GM23338 (cell line): ENCODE measurements at regions not wholly inside any gene's neighbourhood (a gene's known extent, or its start where the extent isn't known, plus 50 kb on each side); places are given as distances from the start of the nearest gene placed in this dataset.

Experiments
- ATAC-seq: fragments of 200-7000 bp; cut with Tn5 transposase; 3 replicates; pipeline ENCODE4 v1.9.1; 2020
- DNase-seq: peaks from one replicate; pipeline ENCODE4 v3.0.0-alpha.2; 2015; ENCODE audit warnings: low spot score
- H2AFZ ChIP-seq: fragments of 200-600 bp; sonication (generic); 2 replicates; pipeline ENCODE4 v1.8.0; 2016; ENCODE audit warnings: antibody characterized with exemption, mild to moderate bottlenecking, moderate library complexity
- H3F3A ChIP-seq: fragments of 200-600 bp; sonication (generic); replicated peaks from 2 replicates; pipeline ENCODE4 v1.8.0; 2017; ENCODE audit warnings: antibody characterized with exemption, mixed run types, low read depth
- H3K27ac ChIP-seq: fragments of 200-600 bp; sonication (generic); 2 replicates; pipeline ENCODE4 v1.6.1; 2016; ENCODE audit warnings: low read depth
- H3K27me3 ChIP-seq: fragments of 200-600 bp; sonication (generic); 2 replicates; pipeline ENCODE4 v1.8.0; 2016; ENCODE audit warnings: mild to moderate bottlenecking, mixed run types, moderate library complexity; ENCODE audit not compliant: insufficient read depth
- H3K36me3 ChIP-seq: fragments of 200-600 bp; sonication (generic); 2 replicates; pipeline ENCODE4 v1.8.0; 2016; ENCODE audit warnings: mild to moderate bottlenecking; ENCODE audit not compliant: insufficient read depth
- H3K4me1 ChIP-seq: fragments of 200-600 bp; sonication (generic); 2 replicates; pipeline ENCODE4 v1.8.0; 2016; ENCODE audit warnings: mild to moderate bottlenecking, moderate library complexity; ENCODE audit not compliant: insufficient read depth
- H3K4me2 ChIP-seq: fragments of 200-600 bp; sonication (generic); 2 replicates; pipeline ENCODE4 v1.7.1; 2017; ENCODE audit warnings: mixed run types
- H3K4me3 ChIP-seq: fragments of 200-600 bp; sonication (generic); 2 replicates; pipeline ENCODE4 v1.6.1; 2016; ENCODE audit warnings: mixed run types
- H3K79me2 ChIP-seq: fragments of 200-600 bp; sonication (generic); replicated peaks from 2 replicates; pipeline ENCODE4 v1.8.0; 2017; ENCODE audit warnings: mild to moderate bottlenecking; ENCODE audit not compliant: insufficient read depth
- H3K9me2 ChIP-seq: fragments of 200-600 bp; sonication (generic); 2 replicates; pipeline ENCODE4 v1.8.0; 2017; ENCODE audit not compliant: insufficient read depth
- H4K20me1 ChIP-seq: fragments of 200-600 bp; sonication (generic); replicated peaks from 2 replicates; pipeline ENCODE4 v1.8.0; 2017; ENCODE audit warnings: mild to moderate bottlenecking; ENCODE audit not compliant: insufficient read depth
- H3K27ac Mint-ChIP-seq: 2 replicates; pipeline ENCODE4 v1.8.0; 2020; ENCODE audit warnings: inconsistent platforms, mild to moderate bottlenecking, moderate library complexity, mixed read lengths
- H3K27me3 Mint-ChIP-seq: 3 replicates; pipeline ENCODE4 v1.8.0; 2022; ENCODE audit warnings: low read depth, mild to moderate bottlenecking, moderate library complexity, mixed read lengths, inconsistent platforms; ENCODE audit not compliant: insufficient read depth, poor library complexity
- H3K36me3 Mint-ChIP-seq: 3 replicates; pipeline ENCODE4 v1.8.0; 2021; ENCODE audit warnings: low read depth, mild to moderate bottlenecking, inconsistent platforms, moderate library complexity, mixed read lengths
- H3K4me1 Mint-ChIP-seq: 3 replicates; pipeline ENCODE4 v1.8.0; 2020; ENCODE audit warnings: mild to moderate bottlenecking, inconsistent platforms, mixed read lengths
- H3K4me3 Mint-ChIP-seq: 3 replicates; pipeline ENCODE4 v1.8.0; 2021; ENCODE audit warnings: moderate library complexity, mild to moderate bottlenecking, inconsistent platforms, mixed read lengths
- H3K9me3 Mint-ChIP-seq: 3 replicates; pipeline ENCODE4 v1.8.0; 2020; ENCODE audit warnings: moderate library complexity, mild to moderate bottlenecking, inconsistent platforms, mixed read lengths
- CREB1 ChIP-seq: fragments of 250-450 bp; sonication (Bioruptor Pico); IDR thresholded peaks from 2 replicates; pipeline ENCODE4 v1.5.0; 2020; ENCODE audit warnings: low read depth, mild to moderate bottlenecking, moderate library complexity
- EZH2 ChIP-seq: fragments of 200-600 bp; sonication (generic); IDR thresholded peaks from one replicate; pipeline ENCODE4 v1.8.0; 2017; ENCODE audit warnings: antibody characterized with exemption, mild to moderate bottlenecking, low read depth; ENCODE audit not compliant: unreplicated experiment
- EZH2phosphoT487 ChIP-seq: fragments of 200-600 bp; sonication (generic); IDR thresholded peaks from one replicate; pipeline ENCODE4 v1.8.1; 2018; ENCODE audit warnings: antibody characterized with exemption; ENCODE audit not compliant: unreplicated experiment
- JUNB ChIP-seq: IDR thresholded peaks from one replicate; pipeline ENCODE4 v1.6.1; 2016; ENCODE audit warnings: antibody characterized with exemption; ENCODE audit not compliant: unreplicated experiment
- NANOG ChIP-seq: IDR thresholded peaks from 2 replicates; pipeline ENCODE4 v1.6.1; 2016; ENCODE audit warnings: antibody characterized with exemption, borderline replicate concordance
- POLR2AphosphoS5 ChIP-seq: IDR thresholded peaks from 2 replicates; pipeline ENCODE4 v1.6.1; 2016; ENCODE audit warnings: antibody characterized with exemption, low read depth
- REST ChIP-seq: IDR thresholded peaks from one replicate; pipeline ENCODE4 v1.6.1; 2018; ENCODE audit warnings: antibody characterized with exemption; ENCODE audit not compliant: unreplicated experiment
- STAT1 ChIP-seq: IDR thresholded peaks from one replicate; pipeline ENCODE4 v1.6.1; 2016; ENCODE audit warnings: antibody characterized with exemption; ENCODE audit not compliant: unreplicated experiment
- ZNF114 ChIP-seq: fragments of 250-450 bp; sonication (Bioruptor Pico); IDR thresholded peaks from 2 replicates; pipeline ENCODE4 v1.5.0; 2020; ENCODE audit warnings: mild to moderate bottlenecking, moderate library complexity
- ZNF331 ChIP-seq: fragments of 250-450 bp; sonication (Bioruptor Pico); IDR thresholded peaks from 2 replicates; pipeline ENCODE4 v1.5.0; 2020; ENCODE audit warnings: low read depth, mild to moderate bottlenecking, moderate library complexity
- ZNF462 ChIP-seq: fragments of 250-450 bp; sonication (Bioruptor Pico); IDR thresholded peaks from 2 replicates; pipeline ENCODE4 v1.5.0; 2020; ENCODE audit warnings: mild to moderate bottlenecking, moderate library complexity

GRCh38 chr17:77478281-77478680 is 337.5 kb downstream of the SEC14L1 start:
- Histone ChIP-seq H3K79me2 (peaks cover 88% of the 10 kb centered on the region), H3K9me2 (no peaks in the 10 kb centered on the region), H2AFZ (no peak overlapping the region), H4K20me1 (peaks cover 12% of the 10 kb centered on the region), H3K4me2 (no peak overlapping the region; the same call in 1 of the 2 replicates), H3K27me3 (no peaks in the 10 kb centered on the region), H3K36me3 (no peaks in the 10 kb centered on the region; the same call in 1 of the 2 replicates), H3K27ac (no peak overlapping the region), H3K4me1 (peaks cover 55% of the 10 kb centered on the region), H3F3A (peaks cover 6% of the 10 kb centered on the region; the same call in 1 of the 2 replicates), H3K4me3 (no peak overlapping the region)
- Mint-ChIP-seq H3K4me1 (peaks cover 65% of the 10 kb centered on the region), H3K9me3 (no peaks in the 10 kb centered on the region), H3K4me3 (no peak overlapping the region), H3K27me3 (peaks cover 21% of the 10 kb centered on the region), H3K27ac (peak overlapping the region; percentile 82; the same call in 1 of the 2 replicates), H3K36me3 (peaks cover 22% of the 10 kb centered on the region)
- TF ChIP-seq ZNF114 (CRISPR knock-in tag) (no peak), ZNF462 (CRISPR knock-in tag) (no peak), EZH2phosphoT487 (no peak), ZNF331 (no peak), JUNB (no peak)
- DNase-seq (no peak), ATAC-seq (no peak)

GRCh38 chr17:77478899-77479298 is 338.1 kb downstream of the SEC14L1 start:
- Mint-ChIP-seq H3K36me3 (peaks cover 16% of the 10 kb centered on the region), H3K4me3 (no peak overlapping the region)
- TF ChIP-seq REST: no peak
- TF ChIP-seq CREB1 (CRISPR knock-in tag): no peak
- TF ChIP-seq POLR2AphosphoS5: no peak
- no peak for TF ChIP-seq STAT1
- no peak for TF ChIP-seq NANOG
- TF ChIP-seq JUNB: no peak
- TF ChIP-seq EZH2: no peak

More at GRCh38 chr17:77478899-77479298, 338.1 kb downstream of the SEC14L1 start:
- Mint-ChIP-seq H3K27me3 (peaks cover 21% of the 10 kb centered on the region), H3K4me1 (peaks cover 59% of the 10 kb centered on the region), H3K9me3 (no peaks in the 10 kb centered on the region), H3K27ac (peak overlapping the region; percentile 82)
- Histone ChIP-seq H3K4me3 (no peak overlapping the region), H3K4me2 (peak overlapping the region; percentile 43; the same call in 1 of the 2 replicates), H3K9me2 (no peaks in the 10 kb centered on the region), H3K27me3 (no peaks in the 10 kb centered on the region), H4K20me1 (peaks cover 12% of the 10 kb centered on the region), H3K4me1 (peaks cover 48% of the 10 kb centered on the region), H3K79me2 (peaks cover 88% of the 10 kb centered on the region), H3K27ac (peak overlapping the region; percentile 80; the same call in 1 of the 2 replicates), H3F3A (peaks cover 6% of the 10 kb centered on the region; the same call in 1 of the 2 replicates), H2AFZ (no peak overlapping the region), H3K36me3 (no peaks in the 10 kb centered on the region; the same call in 1 of the 2 replicates)
- DNase-seq (no peak), ATAC-seq (no peak)
